Hematopoietic multipotent progenitor cell treated with erythropoietin and hydrocortisone succinate and interleukin-3 and kit ligand, for 17 days (in vitro differentiated cells): ENCODE measurements at regions not wholly inside any gene's neighbourhood (a gene's known extent, or its start where the extent isn't known, plus 50 kb on each side); places are given as distances from the start of the nearest gene placed in this dataset.

Source experiments
- DNase-seq: peaks from one replicate; pipeline ENCODE4 v3.0.0-alpha.2; 2015; ENCODE audit warnings: low spot score

GRCh38 chr14:98167705-98168104 lies 1104.3 kb downstream of the BCL11B start:
- DNase-seq = no peak

GRCh38 chr14:98168211-98168985 lies 1103.6 kb downstream of the BCL11B start:
- DNase-seq = no peak

- DNase-seq = no peak
These were observed 1102.8 kb downstream of the BCL11B start for GRCh38 chr14:98169170-98169587.

GRCh38 chr14:98170575-98170974 lies 1101.4 kb downstream of the BCL11B start:
- no peak for DNase-seq

- no peak for DNase-seq
These were observed 1100.3 kb downstream of the BCL11B start for GRCh38 chr14:98171654-98172053.

GRCh38 chr14:98172243-98172778 lies 1099.7 kb downstream of the BCL11B start:
- no peak for DNase-seq

GRCh38 chr14:98173305-98173704 lies 1098.7 kb downstream of the BCL11B start:
- DNase-seq = no peak

- no peak for DNase-seq
These were observed 1098.0 kb downstream of the BCL11B start for GRCh38 chr14:98174041-98174440.

GRCh38 chr14:98175436-98175835 lies 1096.6 kb downstream of the BCL11B start:
- DNase-seq = no peak

GRCh38 chr14:98175881-98176280 lies 1096.1 kb downstream of the BCL11B start:
- DNase-seq = no peak

GRCh38 chr14:98176892-98177291 lies 1095.1 kb downstream of the BCL11B start:
- no peak for DNase-seq

- no peak for DNase-seq
These were observed 1094.4 kb downstream of the BCL11B start for GRCh38 chr14:98177551-98177950.

- no peak for DNase-seq
These were observed 1090.8 kb downstream of the BCL11B start for GRCh38 chr14:98181241-98181640.

GRCh38 chr14:98181768-98182167 lies 1090.2 kb downstream of the BCL11B start:
- no peak for DNase-seq

GRCh38 chr14:98182393-98183055 lies 1089.5 kb downstream of the BCL11B start:
- DNase-seq = no peak

- no peak for DNase-seq
These were observed 1088.4 kb downstream of the BCL11B start for GRCh38 chr14:98183556-98183955.

GRCh38 chr14:98184457-98184856 lies 1087.5 kb downstream of the BCL11B start:
- DNase-seq = no peak

- no peak for DNase-seq
These were observed 1087.0 kb downstream of the BCL11B start for GRCh38 chr14:98185036-98185435.

- DNase-seq = no peak
These were observed 1085.9 kb downstream of the BCL11B start for GRCh38 chr14:98186140-98186539.

GRCh38 chr14:98187281-98187680 lies 1084.7 kb downstream of the BCL11B start:
- no peak for DNase-seq

- no peak for DNase-seq
These were observed 1082.9 kb downstream of the BCL11B start for GRCh38 chr14:98189062-98189461.

GRCh38 chr14:98189511-98189910 lies 1082.5 kb downstream of the BCL11B start:
- DNase-seq = no peak

- no peak for DNase-seq
These were observed 1082.1 kb downstream of the BCL11B start for GRCh38 chr14:98189944-98190343.
